K562 (cell line): ENCODE measurements at regions not wholly inside any gene's neighbourhood (a gene's known extent, or its start where the extent isn't known, plus 50 kb on each side); places are given as distances from the start of the nearest gene placed in this dataset.

Source experiments
- BCOR ChIP-seq: fragments of 450-650 bp; IDR thresholded peaks from 2 replicates; pipeline ENCODE4 v1.6.1; 2016
- ELF2 ChIP-seq: fragments of 250-450 bp; sonication (Bioruptor Pico); IDR thresholded peaks from 2 replicates; pipeline ENCODE4 v1.5.0; 2021; ENCODE audit warnings: mild to moderate bottlenecking
- FOXJ3 ChIP-seq: sonication (generic); formaldehyde crosslinking; IDR thresholded peaks from 2 replicates; pipeline ENCODE4 v1.4.0; 2020; ENCODE audit warnings: mild to moderate bottlenecking, missing genetic modification reagents
- GATA2 ChIP-seq: sonication (generic); formaldehyde crosslinking; IDR thresholded peaks from 2 replicates; pipeline ENCODE4 v1.4.0; 2020; ENCODE audit warnings: mild to moderate bottlenecking, missing genetic modification reagents
- HDAC1 ChIP-seq, 2 experiments: fragments of 450-650 bp; IDR thresholded peaks; 2 replicates each; pipeline ENCODE4 v1.6.1; 2016 to 2017; ENCODE audit warnings: inconsistent platforms in 1 of 2, mild to moderate bottlenecking in 1 of 2, moderate library complexity in 1 of 2
- HMG20B ChIP-seq: fragments of 250-450 bp; sonication (Bioruptor Pico); IDR thresholded peaks from 2 replicates; pipeline ENCODE4 v1.5.0; 2021; ENCODE audit warnings: mild to moderate bottlenecking
- JUND ChIP-seq, 2 experiments: IDR thresholded peaks; 2 replicates in 1 of 2; 3 replicates in 1 of 2; pipeline ENCODE4 v1.6.1; 2011; ENCODE audit warnings: borderline replicate concordance in 2 of 2, low read depth in 2 of 2, low read length in 2 of 2, improper control_type of control experiment in 1 of 2, missing biosample characterization in 1 of 2, missing genetic modification characterization in 1 of 2, missing genetic modification reagents in 1 of 2
- SMARCE1 ChIP-seq: fragments of 450-650 bp; IDR thresholded peaks from 2 replicates; pipeline ENCODE4 v1.7.1; 2016; ENCODE audit warnings: mild to moderate bottlenecking
- STAG1 ChIP-seq: sonication (generic); formaldehyde crosslinking; IDR thresholded peaks from 2 replicates; pipeline ENCODE4 v1.5.0; 2020; ENCODE audit warnings: missing genetic modification reagents, borderline replicate concordance
- XRCC4 ChIP-seq: IDR thresholded peaks from one replicate; pipeline ENCODE4 v1.6.1; 2011; ENCODE audit not compliant: insufficient read depth, insufficient read length; ENCODE audit errors: extremely low read depth
- XRCC5 ChIP-seq: fragments of 200-400 bp; formaldehyde crosslinking; IDR thresholded peaks from 2 replicates; pipeline ENCODE4 v1.6.1; 2017; ENCODE audit warnings: low read depth, mild to moderate bottlenecking, low read length
- ZNF253 ChIP-seq: fragments of 250-450 bp; sonication (Bioruptor Pico); conservative IDR thresholded peaks from 2 replicates; pipeline ENCODE4 v1.6.1; 2021; ENCODE audit warnings: mild to moderate bottlenecking
- ZNF551 ChIP-seq: fragments of 250-450 bp; sonication (Bioruptor Pico); IDR thresholded peaks from 2 replicates; pipeline ENCODE4 v1.5.0; 2021; ENCODE audit warnings: mild to moderate bottlenecking, moderate library complexity
- ZNF717 ChIP-seq: fragments of 250-450 bp; sonication (Bioruptor Pico); IDR thresholded peaks from 2 replicates; pipeline ENCODE4 v1.5.0; 2021
- ZZZ3 ChIP-seq: fragments of 450-650 bp; IDR thresholded peaks from 2 replicates; pipeline ENCODE4 v1.6.1; 2016; ENCODE audit warnings: antibody characterized with exemption, mild to moderate bottlenecking, moderate library complexity
- TF ChIP-seq, protein P1 (sequence below): fragments of 450-650 bp; IDR thresholded peaks from 2 replicates; pipeline ENCODE4 v1.6.1; 2018; ENCODE audit not compliant: partially characterized antibody
- TF ChIP-seq, protein P2 (sequence below): IDR thresholded peaks from 2 replicates; pipeline ENCODE4 v1.6.1; 2016; ENCODE audit warnings: missing genetic modification characterization, missing compliant biosample characterization
- TF ChIP-seq, protein P3 (sequence below): fragments of 450-650 bp; conservative IDR thresholded peaks from 2 replicates; pipeline ENCODE4 v1.6.1; 2016; ENCODE audit warnings: missing genetic modification characterization, low read depth, mild to moderate bottlenecking, control low read depth, missing compliant biosample characterization
- TF ChIP-seq, protein P4 (sequence below): sonication (generic); formaldehyde crosslinking; IDR thresholded peaks from 2 replicates; pipeline ENCODE4 v1.9.0; 2022; ENCODE audit warnings: mild to moderate bottlenecking, missing genetic modification reagents
- TF ChIP-seq, protein P5 (sequence below): fragments of 450-650 bp; formaldehyde crosslinking; IDR thresholded peaks from 2 replicates; pipeline ENCODE4 v1.4.0; 2022; ENCODE audit warnings: missing genetic modification characterization

DNA sequence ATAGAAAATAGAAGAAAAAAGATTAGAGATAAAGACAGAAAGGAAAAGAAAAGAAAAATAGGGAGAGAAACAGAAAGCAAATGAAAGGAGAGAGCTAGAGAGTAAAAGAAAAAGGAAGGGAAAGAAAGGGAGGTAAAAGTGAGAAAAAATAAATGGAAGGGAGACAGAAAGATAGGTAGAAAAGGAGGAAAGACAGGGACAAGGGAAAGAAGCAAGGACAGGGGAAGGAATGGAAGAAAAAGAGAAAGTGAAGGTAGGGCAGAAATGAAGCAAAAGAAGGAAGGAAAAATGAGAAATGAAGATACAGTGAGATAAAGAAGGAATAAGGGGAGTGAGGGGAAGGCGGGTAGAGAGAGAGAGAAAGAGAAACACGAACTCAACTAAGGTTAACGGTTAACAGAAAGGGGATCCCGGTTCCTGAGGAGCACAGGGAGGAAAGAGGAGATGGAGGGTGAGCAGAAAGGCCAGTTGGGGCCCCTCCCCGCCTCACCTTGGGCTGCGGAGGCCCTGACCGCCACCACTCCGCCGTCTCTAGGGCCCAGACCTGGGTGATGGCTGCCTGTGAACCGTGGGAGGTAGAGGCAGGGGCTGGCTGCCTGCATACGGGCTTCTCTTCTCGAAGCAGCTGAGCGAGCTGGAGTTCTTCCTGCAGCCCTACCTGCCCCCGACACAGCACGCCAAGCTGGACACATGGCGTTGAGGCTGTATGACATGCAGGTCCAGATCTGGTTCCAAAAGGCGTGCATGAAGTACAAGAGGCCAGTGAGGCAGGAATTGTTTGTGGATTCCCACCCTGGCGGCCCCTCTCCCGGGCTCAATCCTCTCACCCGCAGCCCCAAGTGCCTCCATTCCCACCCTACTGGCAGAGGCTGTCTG lies 59.5 kb downstream of the SMUG1 start (continued):
- TF ChIP-seq, protein P1, sequence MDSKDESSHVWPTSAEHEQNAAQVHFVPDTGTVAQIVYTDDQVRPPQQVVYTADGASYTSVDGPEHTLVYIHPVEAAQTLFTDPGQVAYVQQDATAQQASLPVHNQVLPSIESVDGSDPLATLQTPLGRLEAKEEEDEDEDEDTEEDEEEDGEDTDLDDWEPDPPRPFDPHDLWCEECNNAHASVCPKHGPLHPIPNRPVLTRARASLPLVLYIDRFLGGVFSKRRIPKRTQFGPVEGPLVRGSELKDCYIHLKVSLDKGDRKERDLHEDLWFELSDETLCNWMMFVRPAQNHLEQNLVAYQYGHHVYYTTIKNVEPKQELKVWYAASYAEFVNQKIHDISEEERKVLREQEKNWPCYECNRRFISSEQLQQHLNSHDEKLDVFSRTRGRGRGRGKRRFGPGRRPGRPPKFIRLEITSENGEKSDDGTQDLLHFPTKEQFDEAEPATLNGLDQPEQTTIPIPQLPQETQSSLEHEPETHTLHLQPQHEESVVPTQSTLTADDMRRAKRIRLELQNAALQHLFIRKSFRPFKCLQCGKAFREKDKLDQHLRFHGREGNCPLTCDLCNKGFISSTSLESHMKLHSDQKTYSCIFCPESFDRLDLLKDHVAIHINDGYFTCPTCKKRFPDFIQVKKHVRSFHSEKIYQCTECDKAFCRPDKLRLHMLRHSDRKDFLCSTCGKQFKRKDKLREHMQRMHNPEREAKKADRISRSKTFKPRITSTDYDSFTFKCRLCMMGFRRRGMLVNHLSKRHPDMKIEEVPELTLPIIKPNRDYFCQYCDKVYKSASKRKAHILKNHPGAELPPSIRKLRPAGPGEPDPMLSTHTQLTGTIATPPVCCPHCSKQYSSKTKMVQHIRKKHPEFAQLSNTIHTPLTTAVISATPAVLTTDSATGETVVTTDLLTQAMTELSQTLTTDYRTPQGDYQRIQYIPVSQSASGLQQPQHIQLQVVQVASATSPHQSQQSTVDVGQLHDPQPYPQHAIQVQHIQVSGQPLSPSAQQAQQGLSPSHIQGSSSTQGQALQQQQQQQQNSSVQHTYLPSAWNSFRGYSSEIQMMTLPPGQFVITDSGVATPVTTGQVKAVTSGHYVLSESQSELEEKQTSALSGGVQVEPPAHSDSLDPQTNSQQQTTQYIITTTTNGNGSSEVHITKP: no peak
- TF ChIP-seq GATA2 (CRISPR knock-in tag): no peak
- TF ChIP-seq ZNF717 (CRISPR knock-in tag): no peak
- TF ChIP-seq, protein P2, sequence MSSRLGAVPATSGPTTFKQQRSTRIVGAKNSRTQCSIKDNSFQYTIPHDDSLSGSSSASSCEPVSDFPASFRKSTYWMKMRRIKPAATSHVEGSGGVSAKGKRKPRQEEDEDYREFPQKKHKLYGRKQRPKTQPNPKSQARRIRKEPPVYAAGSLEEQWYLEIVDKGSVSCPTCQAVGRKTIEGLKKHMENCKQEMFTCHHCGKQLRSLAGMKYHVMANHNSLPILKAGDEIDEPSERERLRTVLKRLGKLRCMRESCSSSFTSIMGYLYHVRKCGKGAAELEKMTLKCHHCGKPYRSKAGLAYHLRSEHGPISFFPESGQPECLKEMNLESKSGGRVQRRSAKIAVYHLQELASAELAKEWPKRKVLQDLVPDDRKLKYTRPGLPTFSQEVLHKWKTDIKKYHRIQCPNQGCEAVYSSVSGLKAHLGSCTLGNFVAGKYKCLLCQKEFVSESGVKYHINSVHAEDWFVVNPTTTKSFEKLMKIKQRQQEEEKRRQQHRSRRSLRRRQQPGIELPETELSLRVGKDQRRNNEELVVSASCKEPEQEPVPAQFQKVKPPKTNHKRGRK (tag): peak; percentile 96
- no peak for TF ChIP-seq ELF2 (CRISPR knock-in tag)
- 0 out of 4 replicates have a peak, but pooled peaks of 1 of the 2 experiments have one; percentile 25 for TF ChIP-seq HDAC1 (IDR thresholded peaks at IDR 0.05)
- TF ChIP-seq JUND (IDR thresholded peaks at IDR 0.05; ENCODE audit: borderline replicate concordance, low read depth, low read length): no peak
- no peak for TF ChIP-seq JUND (tag; IDR thresholded peaks at IDR 0.05; ENCODE audit: borderline replicate concordance, low read depth, low read length)
- TF ChIP-seq, protein P3, sequence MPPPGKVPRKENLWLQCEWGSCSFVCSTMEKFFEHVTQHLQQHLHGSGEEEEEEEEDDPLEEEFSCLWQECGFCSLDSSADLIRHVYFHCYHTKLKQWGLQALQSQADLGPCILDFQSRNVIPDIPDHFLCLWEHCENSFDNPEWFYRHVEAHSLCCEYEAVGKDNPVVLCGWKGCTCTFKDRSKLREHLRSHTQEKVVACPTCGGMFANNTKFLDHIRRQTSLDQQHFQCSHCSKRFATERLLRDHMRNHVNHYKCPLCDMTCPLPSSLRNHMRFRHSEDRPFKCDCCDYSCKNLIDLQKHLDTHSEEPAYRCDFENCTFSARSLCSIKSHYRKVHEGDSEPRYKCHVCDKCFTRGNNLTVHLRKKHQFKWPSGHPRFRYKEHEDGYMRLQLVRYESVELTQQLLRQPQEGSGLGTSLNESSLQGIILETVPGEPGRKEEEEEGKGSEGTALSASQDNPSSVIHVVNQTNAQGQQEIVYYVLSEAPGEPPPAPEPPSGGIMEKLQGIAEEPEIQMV (tag): 0 out of 2 replicates have a peak, but pooled peaks have one; percentile 46
- no peak for TF ChIP-seq XRCC4
- no peak for TF ChIP-seq ZZZ3
- TF ChIP-seq BCOR: no peak
- no peak for TF ChIP-seq FOXJ3 (CRISPR knock-in tag)
- TF ChIP-seq XRCC5: no peak
- TF ChIP-seq ZNF253 (CRISPR knock-in tag): no peak
- TF ChIP-seq, protein P4, sequence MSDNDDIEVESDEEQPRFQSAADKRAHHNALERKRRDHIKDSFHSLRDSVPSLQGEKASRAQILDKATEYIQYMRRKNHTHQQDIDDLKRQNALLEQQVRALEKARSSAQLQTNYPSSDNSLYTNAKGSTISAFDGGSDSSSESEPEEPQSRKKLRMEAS: no peak
- no peak for TF ChIP-seq ZNF551 (CRISPR knock-in tag)
- 0 out of 2 replicates have a peak, but pooled peaks have one; percentile 21 for TF ChIP-seq SMARCE1
- TF ChIP-seq STAG1 (CRISPR knock-in tag): no peak
- TF ChIP-seq, protein P5, sequence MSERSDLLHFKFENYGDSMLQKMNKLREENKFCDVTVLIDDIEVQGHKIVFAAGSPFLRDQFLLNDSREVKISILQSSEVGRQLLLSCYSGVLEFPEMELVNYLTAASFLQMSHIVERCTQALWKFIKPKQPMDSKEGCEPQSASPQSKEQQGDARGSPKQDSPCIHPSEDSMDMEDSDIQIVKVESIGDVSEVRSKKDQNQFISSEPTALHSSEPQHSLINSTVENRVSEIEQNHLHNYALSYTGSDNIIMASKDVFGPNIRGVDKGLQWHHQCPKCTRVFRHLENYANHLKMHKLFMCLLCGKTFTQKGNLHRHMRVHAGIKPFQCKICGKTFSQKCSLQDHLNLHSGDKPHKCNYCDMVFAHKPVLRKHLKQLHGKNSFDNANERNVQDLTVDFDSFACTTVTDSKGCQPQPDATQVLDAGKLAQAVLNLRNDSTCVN (CRISPR knock-in tag): no peak
- TF ChIP-seq HMG20B (CRISPR knock-in tag): no peak
